ENCODE measurements at regions not wholly inside any gene's neighbourhood (a gene's known extent, or its start where the extent isn't known, plus 50 kb on each side); places are given as distances from the start of the nearest gene placed in this dataset.

GRCh38 chr1:36717431-36717830 is 234.7 kb upstream of the CSF3R start:
- ATAC-seq, result no peak

- no peak for ATAC-seq
Measured at GRCh38 chr1:36715797-36716196, 233.1 kb upstream of the CSF3R start.

GRCh38 chr1:36714301-36714700 is 231.6 kb upstream of the CSF3R start:
- ATAC-seq, result no peak

- no peak for ATAC-seq
Measured at GRCh38 chr1:36711480-36711879, 228.8 kb upstream of the CSF3R start.

- ATAC-seq, result no peak
Measured at GRCh38 chr1:36710951-36711350, 228.2 kb upstream of the CSF3R start.

GRCh38 chr1:36709869-36710481 is 227.3 kb upstream of the CSF3R start:
- ATAC-seq, result no peak

- no peak for ATAC-seq
Measured at GRCh38 chr1:36708587-36708986, 225.9 kb upstream of the CSF3R start.

- no peak for ATAC-seq
Measured at GRCh38 chr1:36707221-36707620, 224.5 kb upstream of the CSF3R start.

GRCh38 chr1:36706416-36706815 is 223.7 kb upstream of the CSF3R start:
- no peak for ATAC-seq

- ATAC-seq, result no peak
Measured at GRCh38 chr1:36705629-36706028, 222.9 kb upstream of the CSF3R start.

GRCh38 chr1:36703526-36704208 is 221.0 kb upstream of the CSF3R start:
- ATAC-seq, result peak; percentile 89

- ATAC-seq, result no peak
Measured at GRCh38 chr1:36702963-36703362, 220.2 kb upstream of the CSF3R start.

- no peak for ATAC-seq
Measured at GRCh38 chr1:36699113-36699911, 216.6 kb upstream of the CSF3R start.

- ATAC-seq, result no peak
Measured at GRCh38 chr1:36697836-36698605, 215.3 kb upstream of the CSF3R start.

- ATAC-seq, result no peak
Measured at GRCh38 chr1:36696261-36696940, 213.7 kb upstream of the CSF3R start.

GRCh38 chr1:36693603-36694002 is 210.9 kb upstream of the CSF3R start:
- no peak for ATAC-seq

- no peak for ATAC-seq
Measured at GRCh38 chr1:36693161-36693525, 210.4 kb upstream of the CSF3R start.

- no peak for ATAC-seq
Measured at GRCh38 chr1:36692465-36693160, 209.9 kb upstream of the CSF3R start.

GRCh38 chr1:36691374-36691773 is 208.7 kb upstream of the CSF3R start:
- no peak for ATAC-seq

GRCh38 chr1:36689992-36690391 is 207.3 kb upstream of the CSF3R start:
- ATAC-seq, result no peak

GRCh38 chr1:36687312-36687711 is 204.6 kb upstream of the CSF3R start:
- ATAC-seq, result no peak
